GM13976 (cell line): ENCODE measurements at regions not wholly inside any gene's neighbourhood (a gene's known extent, or its start where the extent isn't known, plus 50 kb on each side); places are given as distances from the start of the nearest gene placed in this dataset.

ENCODE experiments used
- DNase-seq: peaks from one replicate; pipeline ENCODE4 v3.0.0; 2012; ENCODE audit warnings: low spot score
- CTCF ChIP-seq: IDR thresholded peaks from 2 replicates; pipeline ENCODE4 v1.5.1; 2012; ENCODE audit warnings: borderline replicate concordance, mild to moderate bottlenecking; ENCODE audit not compliant: insufficient read depth; ENCODE audit errors: extremely low read depth, missing control alignments, control extremely low read depth
- in situ Hi-C: fragments of 300-500 bp; cut with MboI; formaldehyde crosslinking; loops from one replicate; pipeline ENCODE4 v1.12.0; 2022; ENCODE audit warnings: low sequenced_read_pairs, mixed read lengths, inconsistent platforms; ENCODE audit not compliant: unreplicated experiment

- no peak for DNase-seq
- TF ChIP-seq CTCF = no peak
- in situ Hi-C loops = no loop called here
Measured at GRCh38 chr7:28231176-28231575, 50.6 kb upstream of the JAZF1 start.

- no peak for TF ChIP-seq CTCF
- no peak for DNase-seq
- in situ Hi-C loops = no loop called here
Measured at GRCh38 chr7:28236560-28236959, 56.0 kb upstream of the JAZF1 start.

DNA sequence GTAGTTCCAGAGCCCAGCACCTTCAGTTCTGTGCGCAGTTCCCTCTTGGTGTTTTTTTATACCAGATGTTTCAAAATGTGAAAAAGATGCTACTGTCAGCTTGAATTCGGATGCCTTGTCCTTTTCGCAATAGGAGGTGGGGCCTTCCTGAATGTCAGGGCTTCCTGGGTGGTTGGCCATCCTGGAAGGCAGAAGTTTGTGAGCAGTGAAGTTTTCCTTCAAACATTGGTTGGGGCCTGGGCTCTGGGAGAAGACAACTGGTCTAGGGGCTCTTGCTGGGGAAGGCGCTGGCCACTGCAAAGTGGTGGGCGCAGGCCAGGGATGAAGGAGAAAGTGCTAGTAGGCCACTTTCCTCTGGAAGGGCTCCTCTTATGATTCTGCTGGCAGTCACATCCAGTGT lies 56.8 kb upstream of the JAZF1 start:
- in situ Hi-C loops = no loop called here
- no peak for TF ChIP-seq CTCF
- DNase-seq = no peak

DNA sequence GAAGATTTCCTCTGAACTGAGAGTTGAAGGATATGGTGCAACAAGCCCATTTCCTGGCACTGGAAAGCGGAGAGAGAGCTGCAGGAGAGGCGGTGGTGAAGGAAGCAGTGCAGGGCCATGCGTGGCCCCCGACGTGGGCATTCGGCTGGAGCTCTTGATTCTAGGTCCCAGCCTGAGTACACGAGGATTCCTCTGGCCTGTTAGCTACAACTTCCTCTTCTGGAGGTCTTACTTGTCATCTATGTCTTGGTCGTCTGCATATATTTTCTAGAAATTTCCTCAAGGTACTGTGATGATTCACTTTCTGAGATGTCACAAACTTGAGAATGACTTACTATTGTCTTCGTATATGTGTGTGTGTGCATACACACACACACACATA lies 59.2 kb upstream of the JAZF1 start:
- no peak for DNase-seq
- no peak for TF ChIP-seq CTCF
- in situ Hi-C loops = no loop called here

DNA sequence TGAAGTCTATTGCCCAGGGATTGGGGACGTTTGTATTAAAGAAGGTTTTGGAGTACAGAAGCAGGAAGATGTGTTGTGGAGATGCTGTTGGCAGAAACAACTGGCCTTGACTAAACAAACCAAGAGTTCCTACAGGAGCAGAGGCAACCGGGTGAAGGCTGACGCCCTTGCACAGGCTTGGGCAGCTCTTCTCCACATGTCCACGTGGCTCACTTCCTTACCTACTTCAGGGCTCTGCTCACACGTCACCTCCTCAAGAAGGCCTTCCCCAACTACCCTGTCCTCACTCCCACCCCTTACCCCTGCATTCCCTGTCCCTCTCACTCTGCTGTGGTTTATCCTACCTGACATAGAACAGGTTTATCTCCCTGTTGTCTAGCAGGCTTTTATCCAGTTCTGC lies 59.9 kb upstream of the JAZF1 start:
- in situ Hi-C loops = no loop called here
- TF ChIP-seq CTCF = no peak
- DNase-seq = no peak

DNA sequence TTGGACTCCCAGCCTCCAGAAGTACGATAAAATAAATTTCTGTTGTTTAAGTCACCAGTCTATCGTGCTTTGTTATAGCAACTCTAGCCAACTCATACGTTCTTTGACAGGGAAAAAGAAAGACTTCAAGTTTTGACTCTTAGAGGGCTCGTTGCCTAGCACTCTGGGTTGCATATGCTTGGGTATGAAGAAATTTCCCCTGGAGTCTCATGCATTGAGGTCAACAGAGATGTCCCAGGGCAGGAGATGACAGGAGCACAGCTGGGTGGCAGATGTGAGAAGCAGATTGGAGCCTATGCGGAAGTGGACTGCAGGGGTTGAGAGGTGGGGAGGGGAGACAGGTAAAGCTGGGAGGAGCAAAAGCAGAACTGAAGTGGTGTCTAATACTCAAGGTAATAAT lies 63.3 kb upstream of the JAZF1 start:
- no peak for DNase-seq
- no peak for TF ChIP-seq CTCF
- in situ Hi-C loops = no loop called here
